K562 (cell line): ENCODE measurements at regions not wholly inside any gene's neighbourhood (a gene's known extent, or its start where the extent isn't known, plus 50 kb on each side); places are given as distances from the start of the nearest gene placed in this dataset.

Source experiments
- ATAC-seq: fragments of 200-7000 bp; cut with Tn5 transposase; 3 replicates; pipeline ENCODE4 v1.9.1; 2020; ENCODE audit warnings: moderate library complexity
- BruUV-seq: library from RNA; stranded (reverse); fragments of 400-500 nt; replicated peaks from 2 replicates; lab custom pipeline; 2021; lab: Mats Ljungman, UMichigan
- CTCF ChIA-PET: fragments of 300-600 bp; formaldehyde crosslinking; extraction: SDS; loops from one replicate; lab custom pipeline; 2021; ENCODE audit warnings: low intra/inter-chr PET ratio; lab: Yijun Ruan, JAX
- POLR2A ChIA-PET: fragments of 300-600, 350-650 bp; sonication (Branson Sonifier 250); formaldehyde crosslinking; extraction: SDS; loops from one replicate; lab custom pipeline; 2021; ENCODE audit warnings: antibody characterized with exemption, inconsistent platforms; lab: Yijun Ruan, JAX
- DNase-seq, 4 experiments: peaks; one replicate each; pipeline versions ENCODE4 v3.0.0 to v3.0.0-alpha.2; 2011 to 2018; ENCODE audit warnings: low spot score in 3 of 4, mixed read lengths in 3 of 4; ENCODE audit errors: extremely low read depth in 1 of 4
- FAIRE-seq: peaks from 2 replicates; lab custom pipeline; 2011; peaks lifted over from hg19 to GRCh38; lab: Jason Lieb, UNC
- H2AFZ ChIP-seq: 2 replicates; pipeline ENCODE4 v1.6.0; 2011; ENCODE audit warnings: low read depth, low read length, control low read depth, inconsistent platforms
- H3K27ac ChIP-seq: fragments of 200-600 bp; 3 replicates; pipeline ENCODE4 v1.8.0; 2011; ENCODE audit warnings: low read depth, mild to moderate bottlenecking, control low read depth, inconsistent platforms, low read length, moderate library complexity, mixed read lengths; ENCODE audit errors: extremely low read depth
- H3K27me3 ChIP-seq, 2 experiments: fragments of 300-600 bp in 1 of 2; 2 replicates in 1 of 2; 3 replicates in 1 of 2; pipeline versions ENCODE4 v1.6.0 to v1.8.0; 2011; ENCODE audit warnings: inconsistent platforms in 2 of 2, low read length in 2 of 2, mild to moderate bottlenecking in 1 of 2, mixed read lengths in 1 of 2, moderate library complexity in 1 of 2; ENCODE audit not compliant: control insufficient read depth in 2 of 2, insufficient read depth in 2 of 2
- H3K36me3 ChIP-seq: fragments of 300-600 bp; 3 replicates; pipeline ENCODE4 v1.8.0; 2011; ENCODE audit warnings: mild to moderate bottlenecking, low read length, inconsistent platforms; ENCODE audit not compliant: control insufficient read depth, insufficient read depth
- H3K4me1 ChIP-seq, 2 experiments: fragments of 200-600 bp in 1 of 2; replicated peaks in 1 of 2; 2 replicates in 1 of 2; 3 replicates in 1 of 2; pipeline versions ENCODE4 v1.5.1 to v1.8.0; 2011; ENCODE audit warnings: inconsistent platforms in 2 of 2, low read length in 2 of 2, mild to moderate bottlenecking in 1 of 2, mixed read lengths in 1 of 2, moderate library complexity in 1 of 2; ENCODE audit not compliant: control insufficient read depth in 2 of 2, insufficient read depth in 2 of 2
- H3K4me2 ChIP-seq: 2 replicates; pipeline ENCODE4 v1.6.1; 2011; ENCODE audit warnings: low read length, control low read depth, inconsistent platforms, mixed read lengths; ENCODE audit not compliant: insufficient read depth
- H3K4me3 ChIP-seq: fragments of 200-600 bp; sonication (generic), shearing (Covaris generic); 2 replicates; pipeline ENCODE4 v1.5.1; 2016; ENCODE audit warnings: control low read depth, inconsistent platforms
- H3K79me2 ChIP-seq: fragments of 200-600 bp; 3 replicates; pipeline ENCODE4 v1.8.0; 2011; ENCODE audit warnings: low read length, inconsistent platforms; ENCODE audit not compliant: control insufficient read depth, insufficient read depth
- H3K9ac ChIP-seq, 2 experiments: 2 replicates each; pipeline versions ENCODE4 v1.6.0 to v1.6.1; 2011; ENCODE audit warnings: low read depth in 2 of 2, low read length in 2 of 2, control low read depth in 1 of 2, inconsistent platforms in 1 of 2, mild to moderate bottlenecking in 1 of 2, mixed read lengths in 1 of 2; ENCODE audit not compliant: insufficient read depth in 1 of 2
- H3K9me1 ChIP-seq: one replicate; pipeline ENCODE4 v1.6.0; 2011; ENCODE audit warnings: inconsistent platforms, mild to moderate bottlenecking, low read length, moderate library complexity; ENCODE audit not compliant: control insufficient read depth, insufficient read depth
- H3K9me3 ChIP-seq: replicated peaks from 2 replicates; pipeline ENCODE4 v1.5.1; 2011; ENCODE audit warnings: low read depth, low read length, inconsistent platforms; ENCODE audit not compliant: control insufficient read depth, insufficient read depth
- H4K20me1 ChIP-seq: replicated peaks from 2 replicates; pipeline ENCODE4 v1.6.1; 2011; ENCODE audit warnings: low read length, inconsistent platforms, mixed read lengths; ENCODE audit not compliant: control insufficient read depth, insufficient read depth
- BCL6 ChIP-seq: fragments of 250-450 bp; sonication (Bioruptor Pico); IDR thresholded peaks from 2 replicates; pipeline ENCODE4 v1.4.0; 2020
- CAMTA2 ChIP-seq: fragments of 250-450 bp; sonication (Bioruptor Pico); conservative IDR thresholded peaks from 2 replicates; pipeline ENCODE4 v1.5.1; 2022
- DPF2 ChIP-seq: fragments of 450-650 bp; IDR thresholded peaks from 2 replicates; pipeline ENCODE4 v1.6.1; 2016
- MCM2 ChIP-seq: fragments of 450-650 bp; IDR thresholded peaks from 2 replicates; pipeline ENCODE4 v1.6.1; 2017; ENCODE audit warnings: low read depth, mild to moderate bottlenecking
- MED1 ChIP-seq: sonication (generic); formaldehyde crosslinking; IDR thresholded peaks from 2 replicates; pipeline ENCODE4 v1.8.1; 2023; ENCODE audit warnings: missing genetic modification reagents, borderline replicate concordance
- NFE2 ChIP-seq: IDR thresholded peaks from 2 replicates; pipeline ENCODE4 v1.6.1; 2014; ENCODE audit warnings: antibody characterized with exemption, low read depth
- RBM34 ChIP-seq: fragments of 200-400 bp; formaldehyde crosslinking; IDR thresholded peaks from 2 replicates; pipeline ENCODE4 v1.6.1; 2018; ENCODE audit warnings: low read length, borderline replicate concordance; ENCODE audit not compliant: insufficient read depth
- SMC3 ChIP-seq: conservative IDR thresholded peaks from 2 replicates; pipeline ENCODE4 v1.6.1; 2011; ENCODE audit warnings: low read depth, low read length, improper control_type of control experiment; ENCODE audit not compliant: insufficient read depth
- STAG1 ChIP-seq: sonication (generic); formaldehyde crosslinking; IDR thresholded peaks from 2 replicates; pipeline ENCODE4 v1.5.0; 2020; ENCODE audit warnings: missing genetic modification reagents, borderline replicate concordance
- TEAD2 ChIP-seq: fragments of 450-650 bp; IDR thresholded peaks from 2 replicates; pipeline ENCODE4 v1.6.1; 2016; ENCODE audit warnings: missing genetic modification characterization, control low read depth, missing compliant biosample characterization
- ZNF239 ChIP-seq: fragments of 250-450 bp; sonication (Bioruptor Pico); IDR thresholded peaks from 2 replicates; pipeline ENCODE4 v1.4.0; 2020; ENCODE audit warnings: mild to moderate bottlenecking
- ZNF780A ChIP-seq: fragments of 250-450 bp; sonication (Bioruptor Pico); IDR thresholded peaks from 2 replicates; pipeline ENCODE4 v1.5.0; 2021; ENCODE audit warnings: mild to moderate bottlenecking
- WGBS: fragments of 100-300 bp; shearing (Covaris generic); methylation state at CpG from one replicate; pipeline ENCODE4 v1.1.6; 2016; ENCODE audit warnings: low coverage, mixed read lengths; ENCODE audit not compliant: insufficient coverage; ENCODE audit errors: missing lambda C conversion rate; 5-methylcytosine and 5-hydroxymethylcytosine counted together
- in situ Hi-C: fragments of 300-500 bp; cut with MboI; formaldehyde crosslinking; loops from 4 replicates; pipeline ENCODE4 v1.15.0; 2018; ENCODE audit warnings: inconsistent platforms, mixed read lengths
- intact Hi-C: fragments of 100-400 bp; cut with micrococcal nuclease; formaldehyde crosslinking; loops from 2 replicates; pipeline ENCODE4 v1.14.2; 2022
- TF ChIP-seq, protein P1 (sequence below): fragments of 250-450 bp; sonication (Bioruptor Pico); IDR thresholded peaks from 2 replicates; pipeline ENCODE4 v1.5.0; 2020; ENCODE audit warnings: mild to moderate bottlenecking

DNA sequence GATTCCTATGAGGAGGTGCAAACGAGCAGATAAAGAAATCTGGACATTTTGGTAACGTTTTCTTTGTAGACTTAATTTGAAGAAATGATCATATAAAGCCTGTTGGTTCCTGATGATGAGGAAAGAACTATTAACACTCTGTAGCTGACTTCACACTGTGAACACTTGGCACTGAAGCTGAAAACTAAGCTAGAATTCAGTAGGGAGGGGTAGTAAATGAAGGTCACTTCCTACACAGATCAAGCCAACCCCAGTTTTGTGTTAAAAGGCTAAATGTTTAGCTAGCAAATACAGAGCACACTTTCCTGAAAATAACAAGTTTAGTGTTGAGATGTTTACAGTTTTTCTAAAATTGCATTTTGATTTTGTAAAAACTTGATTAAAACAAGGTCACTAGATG, 296.2 kb upstream of the PRDM1 start:
- TF ChIP-seq TEAD2 (tag) (no peak), ZNF239 (CRISPR knock-in tag) (no peak), BCL6 (CRISPR knock-in tag) (no peak), NFE2 (no peak), MED1 (no peak), RBM34 (no peak), ZNF780A (CRISPR knock-in tag) (no peak), SMC3 (no peak), MCM2 (no peak), CAMTA2 (CRISPR knock-in tag) (no peak), STAG1 (CRISPR knock-in tag) (no peak), DPF2 (no peak)
- TF ChIP-seq, protein P1, sequence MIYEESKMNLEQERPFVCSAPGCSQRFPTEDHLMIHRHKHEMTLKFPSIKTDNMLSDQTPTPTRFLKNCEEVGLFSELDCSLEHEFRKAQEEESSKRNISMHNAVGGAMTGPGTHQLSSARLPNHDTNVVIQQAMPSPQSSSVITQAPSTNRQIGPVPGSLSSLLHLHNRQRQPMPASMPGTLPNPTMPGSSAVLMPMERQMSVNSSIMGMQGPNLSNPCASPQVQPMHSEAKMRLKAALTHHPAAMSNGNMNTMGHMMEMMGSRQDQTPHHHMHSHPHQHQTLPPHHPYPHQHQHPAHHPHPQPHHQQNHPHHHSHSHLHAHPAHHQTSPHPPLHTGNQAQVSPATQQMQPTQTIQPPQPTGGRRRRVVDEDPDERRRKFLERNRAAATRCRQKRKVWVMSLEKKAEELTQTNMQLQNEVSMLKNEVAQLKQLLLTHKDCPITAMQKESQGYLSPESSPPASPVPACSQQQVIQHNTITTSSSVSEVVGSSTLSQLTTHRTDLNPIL (CRISPR knock-in tag), result no peak
- H2AFZ ChIP-seq, result peak overlapping the region; percentile 25; the same call in 1 of the 2 replicates
- no TSS peak for BruUV-seq
- H3K36me3 ChIP-seq, result no peaks in the 10 kb centered on the region
- intact Hi-C loops, result no loop called here
- DNase-seq, result no peak
- 3% methylated on average over 2 of the region's 2 CpGs for WGBS
- H3K27me3 ChIP-seq, result no peaks in the 10 kb centered on the region; a peak in 1 of 5 replicates
- no peak overlapping the region for H3K4me3 ChIP-seq
- no peak for FAIRE-seq
- POLR2A ChIA-PET, result no interaction called here
- no peak overlapping the region for H3K4me2 ChIP-seq
- H3K9me3 ChIP-seq, result no peaks in the 10 kb centered on the region
- no peaks in the 10 kb centered on the region for H3K9me1 ChIP-seq
- H4K20me1 ChIP-seq, result no peaks in the 10 kb centered on the region
- no peak for ATAC-seq
- peaks cover 0 to 4% of the 10 kb centered on the region in 2 experiments; a peak in 2 of 5 replicates for H3K4me1 ChIP-seq
- CTCF ChIA-PET, result no interaction called here
- in situ Hi-C loops, result no loop called here
- H3K9ac ChIP-seq, result no peak overlapping the region
- H3K79me2 ChIP-seq, result no peaks in the 10 kb centered on the region
- no peak overlapping the region for H3K27ac ChIP-seq
